ENCODE measurements at regions not wholly inside any gene's neighbourhood (a gene's known extent, or its start where the extent isn't known, plus 50 kb on each side); places are given as distances from the start of the nearest gene placed in this dataset.

DNA sequence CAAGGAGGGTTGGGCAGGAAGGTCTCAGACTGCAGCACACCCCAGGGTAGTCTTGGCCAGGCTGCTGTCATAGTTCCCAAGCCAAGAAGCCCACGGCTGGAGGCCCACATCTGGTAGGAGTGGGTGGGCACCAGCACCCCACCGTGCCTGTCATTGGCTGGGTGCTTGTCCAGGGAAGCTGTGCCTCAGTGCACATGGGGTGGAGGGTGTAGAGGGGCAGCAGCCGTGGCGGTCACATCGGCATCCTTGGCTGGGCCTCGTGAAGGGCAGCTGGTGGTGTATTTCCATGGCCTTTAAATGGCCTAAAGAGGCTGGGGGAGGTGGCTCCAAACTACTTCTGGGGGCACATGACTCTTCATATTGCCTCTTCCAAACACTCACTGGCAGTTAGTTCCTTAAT is 119.6 kb upstream of the USP24 start:
- no peak for FAIRE-seq

GRCh38 chr1:55334160-55334559 is 119.0 kb upstream of the USP24 start:
- no peak for FAIRE-seq

DNA sequence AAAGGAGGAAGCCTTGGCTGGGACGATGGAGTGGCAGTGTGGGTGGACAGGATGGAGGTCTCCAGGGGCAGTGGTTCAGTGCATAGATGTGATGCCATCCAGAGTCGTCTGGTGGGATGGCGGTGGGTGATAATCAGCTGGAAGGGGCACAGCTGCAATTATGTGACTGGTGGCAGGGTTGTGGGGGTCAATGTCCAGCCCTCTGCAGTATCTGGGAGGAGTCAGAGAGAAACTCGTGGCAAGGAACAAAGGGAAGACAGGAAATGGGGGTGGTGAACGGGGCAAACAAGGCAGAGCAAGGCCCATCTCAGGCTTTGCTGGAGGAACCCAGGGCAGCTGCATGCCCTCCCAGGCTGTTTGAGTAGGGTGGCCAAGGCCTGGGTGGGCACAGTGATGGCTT is 118.3 kb upstream of the USP24 start:
- no peak for FAIRE-seq

- FAIRE-seq = no peak
Measured at GRCh38 chr1:55331351-55331750, 116.2 kb upstream of the USP24 start.

- no peak for FAIRE-seq
Measured at GRCh38 chr1:55329808-55330432, 114.8 kb upstream of the USP24 start.

GRCh38 chr1:55329091-55329490 is 113.9 kb upstream of the USP24 start:
- no peak for FAIRE-seq

DNA sequence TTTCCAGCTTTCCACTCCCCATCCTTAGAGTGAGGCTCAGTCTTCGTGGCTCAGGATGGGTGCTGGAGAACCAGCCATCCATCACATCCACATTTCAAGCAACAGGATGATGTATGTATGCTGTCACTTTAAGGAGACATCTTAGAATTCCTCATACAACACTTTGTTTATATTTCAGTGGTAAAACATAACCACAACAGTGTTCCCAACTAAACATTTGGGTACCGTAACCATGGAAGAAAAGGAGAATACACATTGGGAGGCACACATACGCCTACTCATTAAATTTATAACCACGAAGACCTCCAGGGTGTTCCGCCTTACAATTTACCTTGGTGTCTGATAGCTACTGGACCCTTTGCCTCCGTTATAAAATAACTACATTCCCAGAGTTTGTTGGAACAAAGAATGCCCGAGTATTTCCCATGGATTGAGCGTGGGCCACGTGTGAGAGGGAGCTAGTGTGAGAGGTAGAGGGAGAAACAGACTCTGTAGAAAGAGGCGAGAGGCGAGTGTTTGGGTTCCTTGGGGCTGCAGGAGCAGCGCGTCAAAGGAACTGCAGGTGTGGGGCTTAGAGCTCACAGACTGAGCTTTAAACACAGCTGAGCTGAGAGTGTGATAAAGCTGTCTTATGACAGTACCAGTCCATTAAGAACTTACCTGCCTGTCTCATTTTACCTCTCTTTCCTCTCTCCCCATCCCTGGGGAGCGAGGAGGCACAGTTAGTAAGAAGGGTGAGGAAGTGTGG is 111.5 kb upstream of the USP24 start:
- no peak for FAIRE-seq

GRCh38 chr1:55323760-55324159 is 108.6 kb upstream of the USP24 start:
- no peak for FAIRE-seq

DNA sequence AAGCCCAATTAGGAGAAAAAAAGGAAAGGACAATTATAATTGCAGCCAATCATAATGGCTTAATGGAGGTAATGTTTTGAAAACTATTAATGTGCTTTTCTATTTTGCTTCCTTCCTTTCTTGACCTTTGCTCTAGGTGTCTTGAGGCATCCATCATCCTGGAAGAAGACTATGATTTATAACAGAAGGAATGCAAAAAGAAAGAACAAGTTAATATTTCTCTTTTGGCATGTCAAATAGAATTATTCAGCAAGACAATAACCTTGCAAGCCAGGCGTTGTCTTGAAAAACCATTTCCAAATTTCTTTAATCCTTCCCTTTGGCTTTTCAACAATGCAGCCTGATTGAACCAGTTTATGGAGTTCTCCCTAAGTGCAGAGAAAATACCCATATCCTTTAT is 107.7 kb upstream of the USP24 start:
- no peak for FAIRE-seq

DNA sequence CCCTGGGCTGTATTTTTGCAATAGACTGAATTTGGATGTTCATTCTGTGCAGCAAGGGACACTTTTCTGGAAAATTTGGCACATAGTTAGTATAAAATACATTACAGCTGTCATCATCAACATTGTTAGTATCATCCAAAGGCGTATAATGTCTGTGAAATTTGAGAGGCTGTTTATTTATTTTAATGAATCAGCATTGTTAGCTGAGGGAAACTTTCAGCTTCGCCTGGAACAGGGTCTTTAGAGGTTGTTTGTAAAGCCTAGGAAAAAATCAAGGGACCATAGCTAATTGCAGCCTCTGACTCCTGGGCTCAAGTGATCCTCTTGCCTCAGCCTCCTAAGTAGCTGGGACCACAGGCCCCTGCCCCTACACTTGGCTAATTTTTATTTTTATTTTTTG is 106.8 kb upstream of the USP24 start:
- FAIRE-seq = no peak

DNA sequence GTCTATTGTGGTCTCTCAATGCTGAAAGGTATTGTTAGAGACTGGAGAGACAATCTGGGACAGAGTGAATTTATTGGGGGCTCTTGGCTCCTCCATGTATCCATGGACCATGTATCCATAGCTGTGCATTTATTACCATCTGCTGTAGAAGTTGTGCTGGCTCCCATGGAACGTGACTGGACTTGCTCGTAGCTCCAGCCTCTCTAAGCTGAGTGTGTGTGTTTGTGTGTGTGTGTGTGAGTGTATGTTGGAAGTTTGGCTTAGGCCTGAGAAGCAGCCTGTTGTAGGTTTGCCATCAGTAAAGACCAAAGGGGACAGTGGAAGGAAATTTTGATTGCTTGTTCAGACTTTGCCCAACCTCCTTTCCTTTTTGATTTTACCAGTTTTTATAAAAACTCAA is 105.7 kb upstream of the USP24 start:
- no peak for FAIRE-seq

DNA sequence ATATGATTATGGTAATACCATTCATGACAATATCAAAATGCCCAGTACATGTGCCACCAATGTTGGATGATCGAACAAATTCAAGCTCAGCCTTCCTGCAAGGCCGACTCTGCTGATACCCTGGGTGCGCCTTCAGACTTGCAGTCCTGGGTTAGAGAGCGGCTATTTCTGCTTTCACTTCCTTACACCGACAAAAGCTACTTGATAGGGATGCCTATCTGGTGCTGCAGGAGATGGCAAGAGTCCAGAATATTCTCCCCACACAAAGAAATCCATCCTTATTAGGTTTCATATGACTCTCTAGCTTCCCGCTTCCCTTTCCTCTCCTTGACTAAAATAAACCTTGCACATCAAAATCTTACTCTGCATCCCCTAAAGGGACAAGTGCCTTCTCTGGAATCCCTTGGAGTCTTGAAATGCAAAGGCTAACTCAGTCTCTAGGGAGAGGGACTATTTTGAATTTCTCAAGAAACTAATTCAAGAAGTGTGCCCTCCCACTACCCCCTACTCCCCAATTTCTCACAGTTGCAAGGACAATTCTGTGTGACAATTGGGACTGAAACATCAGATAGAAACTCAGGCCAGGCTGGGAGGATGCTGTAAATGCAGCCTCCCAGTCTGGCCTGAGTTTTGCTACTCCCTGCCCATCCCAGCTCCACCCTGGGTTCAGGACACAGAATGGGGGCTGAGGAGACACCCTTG is 103.1 kb upstream of the USP24 start:
- FAIRE-seq = no peak

GRCh38 chr1:55317673-55318072 is 102.5 kb upstream of the USP24 start:
- no peak for FAIRE-seq

DNA sequence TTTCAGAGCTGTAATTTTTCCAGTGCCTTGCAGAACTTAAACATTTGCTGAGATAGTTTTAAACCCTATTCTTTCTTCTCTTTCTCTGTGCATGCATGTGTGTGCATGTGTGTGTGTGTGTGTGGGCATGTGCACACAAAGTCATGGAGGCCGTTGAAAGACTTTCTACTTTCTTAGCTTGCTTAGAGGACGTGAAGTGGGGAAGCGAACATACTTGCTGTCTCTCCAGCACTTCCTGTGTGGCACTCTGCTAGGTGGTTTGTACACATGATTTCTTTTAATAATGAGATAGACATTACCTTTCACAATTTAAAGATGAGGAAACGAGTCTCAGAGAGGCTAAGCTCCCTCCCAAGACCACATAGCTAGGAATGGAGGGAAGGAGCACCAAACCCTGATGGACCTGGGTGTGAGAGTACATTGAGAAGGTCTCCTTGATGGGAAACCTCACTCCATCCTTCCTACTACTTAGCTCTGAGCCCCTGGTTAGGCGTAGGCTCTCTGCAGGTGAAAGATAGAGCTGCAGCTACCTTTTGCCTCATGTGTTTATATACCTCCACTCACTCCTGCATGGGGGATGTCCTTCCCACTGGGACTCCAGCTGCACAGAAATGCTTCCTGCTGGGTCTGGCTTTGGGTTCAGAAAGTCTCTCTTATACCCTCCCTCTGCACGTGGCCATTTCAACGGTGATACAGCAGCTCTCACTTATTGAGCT is 101.9 kb upstream of the USP24 start:
- FAIRE-seq = no peak

GRCh38 chr1:55316502-55316901 is 101.3 kb upstream of the USP24 start:
- FAIRE-seq = no peak

DNA sequence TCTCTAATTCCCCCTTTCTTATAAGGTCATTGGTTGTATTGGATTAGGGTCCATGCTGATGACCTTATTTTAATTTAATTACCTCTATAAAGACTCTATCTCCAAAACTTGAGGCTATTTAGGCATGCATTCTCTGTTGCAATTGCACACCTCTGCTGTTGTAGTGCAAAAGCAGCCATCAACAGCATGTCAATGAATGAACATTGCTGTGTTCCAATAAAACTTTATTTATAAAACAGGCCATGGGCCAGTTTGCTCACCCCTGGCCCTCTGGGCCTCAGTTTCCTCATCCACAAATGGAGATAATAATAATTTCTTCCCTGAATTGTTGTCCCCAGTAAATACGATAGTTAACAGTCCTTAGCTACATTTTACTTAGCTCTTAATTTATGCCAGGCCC is 100.4 kb upstream of the USP24 start:
- no peak for FAIRE-seq

DNA sequence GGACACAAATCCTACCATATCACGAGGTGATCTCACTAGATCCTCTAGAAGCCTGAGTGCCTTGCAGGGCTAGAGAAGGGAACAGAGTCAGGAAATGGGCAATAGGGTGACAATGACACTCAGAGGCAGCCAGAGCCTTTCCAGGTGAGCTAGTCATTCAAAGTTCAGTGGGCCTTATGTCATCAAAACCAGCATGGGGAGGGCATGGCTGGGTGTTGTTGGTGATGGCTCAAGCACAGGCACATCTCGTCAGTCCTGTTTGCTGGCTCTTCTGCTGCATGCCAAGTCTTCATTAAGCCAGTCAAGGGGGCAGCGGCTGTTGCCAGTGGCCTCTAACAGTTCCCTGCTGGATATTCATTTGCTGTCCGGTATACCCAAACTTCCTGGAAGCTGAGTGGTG is 99.6 kb upstream of the USP24 start:
- no peak for FAIRE-seq

- no peak for FAIRE-seq
Measured at GRCh38 chr1:55313903-55314302, 98.7 kb upstream of the USP24 start.

- FAIRE-seq = no peak
Measured at GRCh38 chr1:55311979-55312378, 96.8 kb upstream of the USP24 start.

- FAIRE-seq = no peak
Measured at GRCh38 chr1:55311057-55311641, 96.0 kb upstream of the USP24 start.

GRCh38 chr1:55310505-55310971 is 95.4 kb upstream of the USP24 start:
- FAIRE-seq = no peak

DNA sequence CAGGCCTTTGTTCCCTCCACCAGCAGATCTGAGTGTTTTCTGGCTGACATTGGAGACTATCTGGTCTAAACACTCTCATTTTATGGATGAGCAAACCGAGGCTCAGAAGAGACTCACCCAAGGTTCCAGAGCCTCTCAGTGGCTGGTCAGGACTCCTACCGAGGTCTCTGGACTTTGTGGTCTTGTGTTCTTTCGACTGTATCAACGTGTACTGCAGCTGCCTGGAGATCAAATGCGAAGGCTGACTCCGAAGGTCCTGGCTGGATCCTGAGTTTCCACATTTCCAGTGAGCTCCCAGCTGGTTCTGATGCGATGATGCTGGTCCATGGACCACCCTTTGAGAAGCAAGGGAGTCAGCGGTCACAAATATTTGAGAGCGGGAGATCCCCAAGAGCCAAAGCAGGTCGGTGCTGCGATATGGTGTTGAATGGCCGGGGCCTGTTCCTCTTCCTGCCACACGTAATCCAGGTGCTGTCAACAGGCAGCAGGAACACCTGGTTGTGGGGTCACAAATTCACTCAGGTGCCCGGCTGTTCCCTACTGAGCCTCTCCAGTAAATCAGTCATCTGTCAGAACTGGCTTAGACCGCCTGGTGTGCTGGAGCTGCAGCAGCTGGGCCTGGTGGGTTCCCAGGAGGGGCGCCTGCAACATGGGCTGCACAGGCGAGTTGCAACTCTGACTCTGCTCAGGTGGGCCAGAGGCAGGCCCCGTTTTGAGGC is 94.8 kb upstream of the USP24 start:
- no peak for FAIRE-seq
